BJ (cell line): ENCODE measurements at regions not wholly inside any gene's neighbourhood (a gene's known extent, or its start where the extent isn't known, plus 50 kb on each side); places are given as distances from the start of the nearest gene placed in this dataset.
"Not testable (repeated sequence)": the region's sequence is repeated elsewhere in the genome, so short reads cannot be mapped to it uniquely, and the experiment has no call there.

ENCODE experiments used
- CTCF ChIA-PET: fragments of 350-600 bp; formaldehyde crosslinking; extraction: SDS; loops from one replicate; lab custom pipeline; 2021; ENCODE audit warnings: antibody characterized with exemption, inconsistent platforms; lab: Yijun Ruan, JAX
- POLR2A ChIA-PET: fragments of 300-600 bp; sonication (Branson Sonifier 250); formaldehyde crosslinking; extraction: SDS; loops from one replicate; lab custom pipeline; 2021; ENCODE audit warnings: antibody characterized with exemption; lab: Charles Lee
- DNase-seq: peaks from one replicate; pipeline ENCODE4 v3.0.0-alpha.2; 2011; ENCODE audit warnings: low read depth
- H3K27me3 ChIP-seq: 2 replicates; pipeline ENCODE4 v1.6.0; 2011; ENCODE audit warnings: low read length; ENCODE audit not compliant: control insufficient read depth, insufficient read depth
- H3K36me3 ChIP-seq: 2 replicates; pipeline ENCODE4 v1.5.1; 2011; ENCODE audit warnings: low read length; ENCODE audit not compliant: control insufficient read depth, insufficient read depth
- H3K4me3 ChIP-seq: 2 replicates; pipeline ENCODE4 v1.5.1; 2011; ENCODE audit warnings: low read depth, mild to moderate bottlenecking, control low read depth, low read length
- CTCF ChIP-seq: IDR thresholded peaks from 2 replicates; pipeline ENCODE4 v1.5.1; 2011; ENCODE audit warnings: low read depth, mild to moderate bottlenecking, control low read depth, inconsistent platforms, low read length, moderate library complexity; ENCODE audit not compliant: insufficient read depth

- CTCF ChIA-PET, H3K27me3 ChIP-seq, POLR2A ChIA-PET, H3K4me3 ChIP-seq, DNase-seq, H3K36me3 ChIP-seq: not testable (repeated sequence)
Observed at GRCh38 chr14:105723776-105724175, 197.4 kb downstream of the TMEM121 start.

GRCh38 chr14:105729825-105730368, 203.5 kb downstream of the TMEM121 start:
- H3K36me3 ChIP-seq, POLR2A ChIA-PET, H3K4me3 ChIP-seq, CTCF ChIA-PET, DNase-seq, H3K27me3 ChIP-seq: not testable (repeated sequence)

- POLR2A ChIA-PET, H3K27me3 ChIP-seq, CTCF ChIA-PET, H3K4me3 ChIP-seq, H3K36me3 ChIP-seq, DNase-seq: not testable (repeated sequence)
Observed at GRCh38 chr14:105730731-105731130, 204.3 kb downstream of the TMEM121 start.

DNA sequence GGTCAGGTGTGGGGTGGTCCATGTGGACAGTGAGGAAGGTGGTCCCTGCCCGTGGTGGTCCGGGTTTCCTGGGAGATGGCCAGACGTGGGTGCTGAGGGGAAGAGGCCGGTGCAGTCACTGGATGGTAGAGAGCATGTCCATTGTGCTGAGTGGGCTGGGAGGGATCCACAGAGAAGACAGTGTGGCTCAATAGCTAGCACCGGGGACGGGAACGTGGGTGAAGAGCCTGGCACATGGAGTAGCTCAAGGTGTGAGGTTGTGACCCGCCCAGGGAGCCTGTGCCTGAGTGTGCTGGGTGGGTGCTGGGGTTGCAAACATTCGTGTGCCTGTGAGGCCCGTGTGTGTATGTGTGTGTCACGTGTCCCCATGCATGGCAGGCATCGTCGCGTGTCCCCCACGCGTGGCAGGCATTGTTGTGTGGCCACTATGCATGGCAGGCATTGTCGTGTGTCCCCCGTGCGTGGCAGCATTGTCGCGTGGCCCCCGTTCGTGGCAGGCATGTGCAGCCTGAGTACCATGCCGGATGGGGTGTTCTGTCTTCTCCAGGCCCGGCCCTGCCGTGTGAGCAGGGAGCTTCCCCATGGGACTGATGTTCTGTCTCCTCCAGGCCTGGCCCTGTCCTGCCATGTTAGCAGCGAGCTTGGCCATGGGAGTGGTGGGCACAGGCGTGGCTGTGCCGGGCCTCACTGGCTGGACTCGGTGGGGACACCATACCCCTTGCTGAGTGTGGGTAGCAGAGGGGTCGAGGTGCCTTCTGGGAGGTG, 205.0 kb downstream of the TMEM121 start:
- DNase-seq, H3K27me3 ChIP-seq, H3K4me3 ChIP-seq, POLR2A ChIA-PET, CTCF ChIA-PET, H3K36me3 ChIP-seq: not testable (repeated sequence)

DNA sequence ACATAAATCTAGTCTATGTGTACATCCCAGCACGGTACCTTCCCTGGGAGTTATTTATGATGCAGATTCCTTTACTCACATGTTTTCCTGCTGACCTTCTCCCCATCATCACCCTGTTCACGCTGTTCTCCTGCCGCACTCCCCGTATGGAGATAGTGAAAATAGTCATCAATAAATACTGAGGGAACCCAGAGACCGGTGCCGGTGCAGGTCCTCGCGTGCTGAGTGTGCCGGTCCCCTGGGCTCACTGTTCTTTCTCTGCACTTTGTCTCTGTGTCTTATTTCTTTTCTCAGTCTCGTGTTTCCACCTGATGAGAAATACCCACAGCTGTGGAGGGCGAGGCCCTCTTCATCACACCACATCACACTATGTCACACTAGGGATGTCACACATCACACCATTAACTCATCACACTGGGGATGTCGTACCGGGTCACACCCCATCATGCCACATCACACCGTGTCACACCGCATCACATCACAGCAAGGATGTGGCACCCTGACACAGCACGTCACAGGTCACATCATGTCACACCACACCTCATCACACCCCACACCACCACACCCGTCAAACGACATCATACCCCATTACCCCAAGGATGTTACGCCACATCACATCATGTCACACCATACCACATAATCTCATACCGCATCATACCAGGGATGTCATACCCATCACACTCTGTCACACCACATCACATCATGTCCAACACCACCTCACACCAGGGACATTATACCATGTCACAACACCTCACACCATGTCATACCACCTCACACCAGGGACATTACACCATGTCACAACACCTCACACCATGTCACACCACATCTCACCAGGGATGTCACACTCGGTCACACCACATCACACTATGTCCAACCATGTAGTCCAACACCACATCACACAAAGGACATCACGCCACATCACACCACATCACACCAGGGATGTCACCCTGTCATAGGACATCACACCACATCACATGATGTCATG, 207.0 kb downstream of the TMEM121 start:
- no peak for TF ChIP-seq CTCF
- Histone ChIP-seq H3K4me3 (no peak overlapping the region), H3K27me3 (no peaks in the 10 kb centered on the region), H3K36me3 (no peaks in the 10 kb centered on the region)
- ChIA-PET POLR2A (no interaction called here), CTCF (no interaction called here)
- no peak for DNase-seq

GRCh38 chr14:105734241-105734640, 207.9 kb downstream of the TMEM121 start:
- CTCF ChIA-PET, DNase-seq, POLR2A ChIA-PET, H3K27me3 ChIP-seq, H3K36me3 ChIP-seq, H3K4me3 ChIP-seq: not testable (repeated sequence)

DNA sequence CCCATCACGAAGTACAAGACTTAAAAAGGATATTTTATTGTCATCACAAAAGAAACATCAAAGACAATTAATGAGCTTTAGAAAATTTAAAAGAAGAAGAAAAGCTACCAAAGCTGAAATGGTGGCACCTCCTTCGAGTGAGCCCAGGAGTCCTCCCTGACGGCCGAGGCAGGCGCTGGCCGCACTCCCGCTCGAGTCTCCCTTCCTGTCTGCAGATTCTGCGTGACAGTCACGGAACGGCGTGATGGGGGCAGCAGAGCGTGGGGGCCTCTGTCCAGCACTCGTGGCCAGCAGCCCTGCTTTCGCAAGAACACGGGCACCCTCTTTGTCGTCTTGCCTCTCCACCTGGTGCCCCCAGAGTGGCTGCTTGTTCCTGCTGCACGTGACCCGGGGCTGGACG, 209.9 kb downstream of the TMEM121 start:
- DNase-seq, CTCF ChIA-PET, POLR2A ChIA-PET, H3K27me3 ChIP-seq, H3K4me3 ChIP-seq, H3K36me3 ChIP-seq: not testable (repeated sequence)
